Keratinocyte (primary cell): ENCODE measurements at regions not wholly inside any gene's neighbourhood (a gene's known extent, or its start where the extent isn't known, plus 50 kb on each side); places are given as distances from the start of the nearest gene placed in this dataset.

Source experiments
- EZH2 ChIP-seq: IDR thresholded peaks from one replicate; pipeline ENCODE4 v1.6.1; 2012; ENCODE audit warnings: inconsistent platforms, mild to moderate bottlenecking, low read length, moderate library complexity
- TF ChIP-seq, protein P1 (sequence below), 3 experiments: IDR thresholded peaks in 1 of 3; conservative IDR thresholded peaks in 1 of 3; optimal IDR thresholded peaks in 1 of 3; 2 replicates in 2 of 3; 3 replicates in 1 of 3; pipeline versions ENCODE3 to v1.5.1; 2011; ENCODE audit warnings: low read length in 3 of 3, mild to moderate bottlenecking in 3 of 3, moderate library complexity in 2 of 3, control low read depth in 1 of 3, inconsistent platforms in 1 of 3; ENCODE audit not compliant: insufficient read depth in 2 of 3; ENCODE audit errors: extremely low read depth in 1 of 3

- TF ChIP-seq, protein P1, sequence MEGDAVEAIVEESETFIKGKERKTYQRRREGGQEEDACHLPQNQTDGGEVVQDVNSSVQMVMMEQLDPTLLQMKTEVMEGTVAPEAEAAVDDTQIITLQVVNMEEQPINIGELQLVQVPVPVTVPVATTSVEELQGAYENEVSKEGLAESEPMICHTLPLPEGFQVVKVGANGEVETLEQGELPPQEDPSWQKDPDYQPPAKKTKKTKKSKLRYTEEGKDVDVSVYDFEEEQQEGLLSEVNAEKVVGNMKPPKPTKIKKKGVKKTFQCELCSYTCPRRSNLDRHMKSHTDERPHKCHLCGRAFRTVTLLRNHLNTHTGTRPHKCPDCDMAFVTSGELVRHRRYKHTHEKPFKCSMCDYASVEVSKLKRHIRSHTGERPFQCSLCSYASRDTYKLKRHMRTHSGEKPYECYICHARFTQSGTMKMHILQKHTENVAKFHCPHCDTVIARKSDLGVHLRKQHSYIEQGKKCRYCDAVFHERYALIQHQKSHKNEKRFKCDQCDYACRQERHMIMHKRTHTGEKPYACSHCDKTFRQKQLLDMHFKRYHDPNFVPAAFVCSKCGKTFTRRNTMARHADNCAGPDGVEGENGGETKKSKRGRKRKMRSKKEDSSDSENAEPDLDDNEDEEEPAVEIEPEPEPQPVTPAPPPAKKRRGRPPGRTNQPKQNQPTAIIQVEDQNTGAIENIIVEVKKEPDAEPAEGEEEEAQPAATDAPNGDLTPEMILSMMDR (optimal IDR thresholded peaks at IDR 0.05 in 1 of 3, IDR thresholded peaks at IDR 0.05 in 1 of 3, conservative IDR thresholded peaks at IDR 0.05 in 1 of 3; ENCODE audit: extremely low read depth in 1 of 3, insufficient read depth in 2 of 3, low read length in 3 of 3), result no peak
- no peak for TF ChIP-seq EZH2
These were observed 291.6 kb upstream of the FAM98A start for GRCh38 chr2:33890686-33891085.
